ENCODE measurements at regions not wholly inside any gene's neighbourhood (a gene's known extent, or its start where the extent isn't known, plus 50 kb on each side); places are given as distances from the start of the nearest gene placed in this dataset.
A peak's percentile ranks its signal among the peaks of the same experiment; 100 is the strongest.

DNA sequence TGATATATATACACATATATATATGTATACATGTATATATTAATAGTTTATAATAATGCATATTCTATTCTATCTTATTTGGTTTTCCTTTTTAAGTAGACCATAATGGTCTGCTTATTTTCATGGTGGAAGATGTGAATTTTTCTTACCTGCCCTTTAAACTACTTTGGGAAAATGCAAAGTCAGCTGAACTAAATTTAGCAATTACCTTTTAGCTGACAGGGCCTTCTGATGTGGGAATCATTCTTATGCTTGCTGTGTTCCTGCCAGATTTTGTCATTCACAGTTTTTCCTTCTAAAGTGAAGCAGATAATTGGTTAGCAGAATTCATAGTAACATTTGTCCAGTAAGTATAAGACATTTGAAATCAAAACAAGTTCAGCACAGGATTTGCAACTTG is 63.2 kb upstream of the SAMSN1 start:
- DNase-seq, result no peak
- no peak overlapping the region for H3K4me3 ChIP-seq
- no peaks in the 10 kb centered on the region for H3K36me3 ChIP-seq
- peaks cover 0 to 5% (median 0%) of the 10 kb centered on the region in 3 donors for H3K9me3 ChIP-seq
- TF ChIP-seq, protein P1, sequence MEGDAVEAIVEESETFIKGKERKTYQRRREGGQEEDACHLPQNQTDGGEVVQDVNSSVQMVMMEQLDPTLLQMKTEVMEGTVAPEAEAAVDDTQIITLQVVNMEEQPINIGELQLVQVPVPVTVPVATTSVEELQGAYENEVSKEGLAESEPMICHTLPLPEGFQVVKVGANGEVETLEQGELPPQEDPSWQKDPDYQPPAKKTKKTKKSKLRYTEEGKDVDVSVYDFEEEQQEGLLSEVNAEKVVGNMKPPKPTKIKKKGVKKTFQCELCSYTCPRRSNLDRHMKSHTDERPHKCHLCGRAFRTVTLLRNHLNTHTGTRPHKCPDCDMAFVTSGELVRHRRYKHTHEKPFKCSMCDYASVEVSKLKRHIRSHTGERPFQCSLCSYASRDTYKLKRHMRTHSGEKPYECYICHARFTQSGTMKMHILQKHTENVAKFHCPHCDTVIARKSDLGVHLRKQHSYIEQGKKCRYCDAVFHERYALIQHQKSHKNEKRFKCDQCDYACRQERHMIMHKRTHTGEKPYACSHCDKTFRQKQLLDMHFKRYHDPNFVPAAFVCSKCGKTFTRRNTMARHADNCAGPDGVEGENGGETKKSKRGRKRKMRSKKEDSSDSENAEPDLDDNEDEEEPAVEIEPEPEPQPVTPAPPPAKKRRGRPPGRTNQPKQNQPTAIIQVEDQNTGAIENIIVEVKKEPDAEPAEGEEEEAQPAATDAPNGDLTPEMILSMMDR (IDR thresholded peaks at IDR 0.05), result no peak
- TF ChIP-seq POLR2A (IDR thresholded peaks at IDR 0.05), result no peak
- H3K4me1 ChIP-seq, result no peaks in the 10 kb centered on the region
- no peaks in the 10 kb centered on the region for H3K27me3 ChIP-seq
- no peak overlapping the region for H3K27ac ChIP-seq
- intact Hi-C loops (cut with DNase I), result no loop called here

DNA sequence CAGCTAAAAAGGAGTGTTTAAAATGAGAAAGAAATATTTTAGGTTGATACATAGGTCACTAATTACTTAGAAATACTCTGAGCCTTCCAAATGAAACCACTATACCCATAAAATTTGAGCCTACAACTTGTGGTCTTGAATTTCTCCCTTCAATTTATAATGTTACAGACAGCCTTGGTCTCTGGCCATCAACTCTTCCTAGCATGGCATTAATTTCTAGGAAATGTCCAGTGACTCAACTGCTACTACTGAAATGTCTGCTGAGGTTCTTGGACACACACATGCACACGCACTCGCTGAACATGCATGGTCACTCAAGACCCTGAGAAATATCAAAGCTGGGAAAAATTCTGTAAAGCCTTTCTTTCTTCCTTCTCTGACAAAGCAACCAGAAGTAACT is 61.1 kb upstream of the SAMSN1 start:
- DNase-seq, result no peak
- no peak for TF ChIP-seq POLR2A (IDR thresholded peaks at IDR 0.05)
- TF ChIP-seq, protein P1 (IDR thresholded peaks at IDR 0.05), result no peak
- Histone ChIP-seq H3K27me3 (no peaks in the 10 kb centered on the region), H3K9me3 (peaks cover 0 to 5% (median 0%) of the 10 kb centered on the region in 3 donors), H3K27ac (no peak overlapping the region), H3K4me1 (peaks cover 0 to 13% (median 0%) of the 10 kb centered on the region in 3 donors), H3K36me3 (no peaks in the 10 kb centered on the region), H3K4me3 (no peak overlapping the region)
- intact Hi-C loops (cut with DNase I), result no loop called here
- WGBS, 2 donors, result 88 to 100% methylated on average over 2 of the region's 2 CpGs

DNA sequence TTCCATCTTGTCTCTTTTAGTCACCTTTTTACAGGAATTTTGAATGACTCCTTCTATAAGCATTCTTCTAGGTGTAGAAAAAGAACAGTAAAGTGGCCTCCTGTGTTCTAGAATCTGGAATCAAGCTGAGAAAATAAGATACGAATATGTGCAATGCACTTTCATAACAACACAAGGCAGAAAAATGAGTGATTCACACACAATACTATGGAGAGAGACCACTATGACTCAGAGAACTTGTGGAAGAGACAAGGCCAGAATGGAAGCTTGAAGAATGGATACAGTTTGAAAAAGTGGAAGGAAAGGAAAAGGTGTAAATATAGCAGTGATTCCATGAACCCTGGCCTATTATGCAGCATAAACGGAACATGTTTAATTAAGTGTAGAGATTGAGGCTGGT is 57.1 kb upstream of the SAMSN1 start:
- H3K36me3 ChIP-seq, result no peaks in the 10 kb centered on the region
- H3K27ac ChIP-seq, result no peak overlapping the region
- no peak for DNase-seq
- no peaks in the 10 kb centered on the region for H3K27me3 ChIP-seq
- no peak overlapping the region for H3K4me3 ChIP-seq
- H3K4me1 ChIP-seq, result peaks cover 0 to 17% (median 0%) of the 10 kb centered on the region in 3 donors
- H3K9me3 ChIP-seq, result no peaks in the 10 kb centered on the region
- TF ChIP-seq, protein P1 (IDR thresholded peaks at IDR 0.05), result no peak
- no peak for TF ChIP-seq POLR2A (IDR thresholded peaks at IDR 0.05)
- intact Hi-C loops (cut with DNase I), result no loop called here
- 43 to 54% methylated on average over 2 of the region's 2 CpGs for WGBS, 2 donors

DNA sequence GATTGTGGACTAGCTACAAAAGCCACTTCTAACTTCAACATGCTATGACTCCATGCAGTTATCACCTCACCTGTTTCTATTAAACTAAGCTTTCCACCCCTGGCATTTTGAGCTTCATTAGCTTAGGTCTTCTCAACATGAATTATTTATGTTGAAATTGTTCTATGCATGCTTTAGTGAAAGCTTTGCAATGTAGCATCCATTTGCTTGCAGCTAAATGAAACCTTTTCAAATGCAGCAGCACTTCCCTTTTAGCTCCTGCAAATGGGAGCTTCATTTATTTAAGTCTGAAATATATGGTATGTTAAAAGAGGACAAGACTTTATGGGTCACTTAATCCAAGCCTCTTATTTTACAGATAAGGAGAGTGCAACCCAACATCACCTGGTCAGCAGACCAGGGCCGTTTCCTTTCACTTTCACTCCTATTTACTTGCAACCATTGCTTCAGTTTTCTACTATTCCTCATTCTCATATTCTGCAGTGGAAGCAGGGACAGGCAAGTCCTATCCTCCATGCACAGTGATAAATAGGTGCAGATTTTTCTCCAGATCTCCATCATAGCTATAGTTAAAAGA is 56.4 kb upstream of the SAMSN1 start:
- intact Hi-C loops (cut with DNase I), result no loop called here
- Histone ChIP-seq H3K36me3 (no peaks in the 10 kb centered on the region), H3K27ac (no peak overlapping the region), H3K27me3 (no peaks in the 10 kb centered on the region), H3K4me3 (peak overlapping the region in 1 of 4 donors; percentile 0), H3K4me1 (peaks cover 0 to 19% (median 0%) of the 10 kb centered on the region in 3 donors), H3K9me3 (no peaks in the 10 kb centered on the region)
- WGBS, 2 donors, result 13 to 22% methylated on average over 1 of the region's 1 CpG
- DNase-seq, result no peak
- TF ChIP-seq, protein P1 (IDR thresholded peaks at IDR 0.05), result no peak
- no peak for TF ChIP-seq POLR2A (IDR thresholded peaks at IDR 0.05)

GRCh38 chr21:14600569-14601297 is 54.6 kb upstream of the SAMSN1 start:
- peaks cover 0 to 19% (median 0%) of the 10 kb centered on the region in 3 donors for H3K4me1 ChIP-seq
- no peak for DNase-seq
- H3K36me3 ChIP-seq, result no peaks in the 10 kb centered on the region
- no peak for TF ChIP-seq POLR2A (IDR thresholded peaks at IDR 0.05)
- TF ChIP-seq, protein P1 (IDR thresholded peaks at IDR 0.05), result no peak
- H3K27ac ChIP-seq, result peak overlapping the region in 1 of 4 donors; percentile 17
- 61 to 78% methylated on average over 3 of the region's 3 CpGs for WGBS, 2 donors
- H3K9me3 ChIP-seq, result peaks cover 0 to 6% (median 0%) of the 10 kb centered on the region in 3 donors
- H3K27me3 ChIP-seq, result no peaks in the 10 kb centered on the region
- intact Hi-C loops (cut with DNase I), result no loop called here
- H3K4me3 ChIP-seq, result no peak overlapping the region
